ENCODE measurements at regions not wholly inside any gene's neighbourhood (a gene's known extent, or its start where the extent isn't known, plus 50 kb on each side); places are given as distances from the start of the nearest gene placed in this dataset.
A peak's percentile ranks its signal among the peaks of the same experiment; 100 is the strongest.

- Histone ChIP-seq H3K9ac (ENCODE audit: insufficient read depth, low read length) (no peak overlapping the region), H3K4me1 (ENCODE audit: control insufficient read depth, extremely low read depth, insufficient read depth, low read length) (no peaks in the 10 kb centered on the region), H3K27ac (ENCODE audit: insufficient read depth, low read length) (no peak overlapping the region), H3K36me3 (ENCODE audit: control insufficient read depth, insufficient read depth, low read length) (no peaks in the 10 kb centered on the region), H3K4me3 (replicated peaks in 1 of 4; ENCODE audit: control extremely low read depth in 1 of 4, insufficient read depth in 1 of 4, low read depth in 3 of 4, low read length in 4 of 4) (no peak overlapping the region), H2AFZ (ENCODE audit: low read length) (no peak overlapping the region), H4K20me1 (ENCODE audit: control insufficient read depth, extremely low read depth, insufficient read depth, low read length) (no peaks in the 10 kb centered on the region), H3K27me3 (ENCODE audit: control insufficient read depth, insufficient read depth, low read length) (no peaks in the 10 kb centered on the region), H3K9me3 (ENCODE audit: control insufficient read depth, insufficient read depth, low read depth, low read length) (no peaks in the 10 kb centered on the region), H3K79me2 (ENCODE audit: control insufficient read depth, insufficient read depth, low read length) (no peaks in the 10 kb centered on the region), H3K4me2 (ENCODE audit: extremely low read depth, insufficient read depth, low read length) (no peak overlapping the region)
- DNase-seq (ENCODE audit: low read depth in 2 of 2): peak in 1 of 2 donors; percentile 70
- no peak for TF ChIP-seq CTCF (conservative IDR thresholded peaks at IDR 0.05 in 1 of 2, IDR thresholded peaks at IDR 0.05 in 1 of 2; ENCODE audit: low read depth in 1 of 2, low read length in 2 of 2)
These were observed 76.4 kb upstream of the BET1 start for GRCh38 chr7:94080551-94080950.

- H3K9ac ChIP-seq (ENCODE audit: insufficient read depth, low read length): no peak overlapping the region
- no peaks in the 10 kb centered on the region for H3K36me3 ChIP-seq (ENCODE audit: control insufficient read depth, insufficient read depth, low read length)
- H3K79me2 ChIP-seq (ENCODE audit: control insufficient read depth, insufficient read depth, low read length): no peaks in the 10 kb centered on the region
- H3K9me3 ChIP-seq (ENCODE audit: control insufficient read depth, insufficient read depth, low read depth, low read length): no peaks in the 10 kb centered on the region
- no peak overlapping the region for H3K4me2 ChIP-seq (ENCODE audit: extremely low read depth, insufficient read depth, low read length)
- no peaks in the 10 kb centered on the region for H3K27me3 ChIP-seq (ENCODE audit: control insufficient read depth, insufficient read depth, low read length)
- no peaks in the 10 kb centered on the region for H4K20me1 ChIP-seq (ENCODE audit: control insufficient read depth, extremely low read depth, insufficient read depth, low read length)
- no peak overlapping the region for H3K4me3 ChIP-seq (replicated peaks in 1 of 4; ENCODE audit: control extremely low read depth in 1 of 4, insufficient read depth in 1 of 4, low read depth in 3 of 4, low read length in 4 of 4)
- H2AFZ ChIP-seq (ENCODE audit: low read length): no peak overlapping the region
- no peak overlapping the region for H3K27ac ChIP-seq (ENCODE audit: insufficient read depth, low read length)
- DNase-seq (ENCODE audit: low read depth in 2 of 2): no peak
- TF ChIP-seq EZH2 (IDR thresholded peaks at IDR 0.05; ENCODE audit: low read length, missing control alignments): no peak
- TF ChIP-seq CTCF (conservative IDR thresholded peaks at IDR 0.05 in 1 of 2, IDR thresholded peaks at IDR 0.05 in 1 of 2; ENCODE audit: low read depth in 1 of 2, low read length in 2 of 2): no peak
- H3K4me1 ChIP-seq (ENCODE audit: control insufficient read depth, extremely low read depth, insufficient read depth, low read length): no peaks in the 10 kb centered on the region
These were observed 78.0 kb upstream of the BET1 start for GRCh38 chr7:94082126-94082525.

- DNase-seq (ENCODE audit: low read depth in 2 of 2): peak; percentile 75 to 84
- Histone ChIP-seq H3K27me3 (ENCODE audit: control insufficient read depth, insufficient read depth, low read length) (no peaks in the 10 kb centered on the region), H4K20me1 (ENCODE audit: control insufficient read depth, extremely low read depth, insufficient read depth, low read length) (no peaks in the 10 kb centered on the region), H3K79me2 (ENCODE audit: control insufficient read depth, insufficient read depth, low read length) (no peaks in the 10 kb centered on the region), H3K4me3 (replicated peaks in 1 of 4; ENCODE audit: control extremely low read depth in 1 of 4, insufficient read depth in 1 of 4, low read depth in 3 of 4, low read length in 4 of 4) (peak overlapping the region in 2 of 4 experiments; percentile 28 to 35), H3K4me1 (ENCODE audit: control insufficient read depth, extremely low read depth, insufficient read depth, low read length) (peaks cover 3% of the 10 kb centered on the region), H3K9ac (ENCODE audit: insufficient read depth, low read length) (no peak overlapping the region), H3K4me2 (ENCODE audit: extremely low read depth, insufficient read depth, low read length) (peak overlapping the region; percentile 67), H2AFZ (ENCODE audit: low read length) (peak overlapping the region; percentile 44), H3K27ac (ENCODE audit: insufficient read depth, low read length) (no peak overlapping the region), H3K9me3 (ENCODE audit: control insufficient read depth, insufficient read depth, low read depth, low read length) (no peaks in the 10 kb centered on the region), H3K36me3 (ENCODE audit: control insufficient read depth, insufficient read depth, low read length) (no peaks in the 10 kb centered on the region)
- peak; percentile 78 to 85 for TF ChIP-seq CTCF (conservative IDR thresholded peaks at IDR 0.05 in 1 of 2, IDR thresholded peaks at IDR 0.05 in 1 of 2; ENCODE audit: low read depth in 1 of 2, low read length in 2 of 2)
- TF ChIP-seq EZH2 (IDR thresholded peaks at IDR 0.05; ENCODE audit: low read length, missing control alignments): no peak
These were observed 83.7 kb upstream of the BET1 start for GRCh38 chr7:94087664-94088352.
